ENCODE measurements at regions not wholly inside any gene's neighbourhood (a gene's known extent, or its start where the extent isn't known, plus 50 kb on each side); places are given as distances from the start of the nearest gene placed in this dataset.
A peak's percentile ranks its signal among the peaks of the same experiment; 100 is the strongest.

DNA sequence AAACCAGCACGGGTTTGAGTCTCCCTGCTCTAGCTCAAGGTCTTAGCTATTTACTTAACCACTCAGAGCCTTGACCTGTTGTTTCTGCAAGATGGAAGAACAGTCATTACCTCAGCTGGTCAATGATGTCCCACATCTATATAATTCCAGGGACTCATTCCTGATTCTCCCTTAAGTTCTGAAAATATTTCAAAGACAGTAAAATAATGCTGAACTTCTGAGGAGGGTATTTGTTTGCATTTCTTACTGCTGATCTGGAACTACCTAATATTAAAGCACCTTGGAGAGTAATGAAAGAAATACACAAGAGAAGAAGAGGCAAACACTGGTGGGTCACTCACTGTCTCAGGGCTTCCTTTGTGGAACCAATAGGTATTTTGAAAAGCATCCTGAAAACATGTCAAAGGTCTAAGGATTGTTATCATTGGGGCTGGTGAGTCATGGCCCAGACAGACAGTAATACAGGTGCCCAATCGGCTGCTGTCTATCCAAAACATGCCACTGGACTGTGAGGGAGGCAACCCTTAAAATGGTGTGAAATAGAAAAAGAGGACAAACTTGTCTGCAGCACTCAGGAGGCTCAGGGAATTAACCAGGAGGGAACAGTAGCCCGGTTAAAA lies 88.7 kb upstream of the EGLN3 start:
- Histone ChIP-seq H3K27me3 (ENCODE audit: low read depth) (no peaks in the 10 kb centered on the region), H3K4me3 (no peak overlapping the region), H3K27ac (replicated peaks) (no peak overlapping the region), H3K36me3 (no peaks in the 10 kb centered on the region), H3K9me3 (replicated peaks) (no peaks in the 10 kb centered on the region), H3K4me1 (peaks cover 29% of the 10 kb centered on the region)
- TF ChIP-seq, protein P1, sequence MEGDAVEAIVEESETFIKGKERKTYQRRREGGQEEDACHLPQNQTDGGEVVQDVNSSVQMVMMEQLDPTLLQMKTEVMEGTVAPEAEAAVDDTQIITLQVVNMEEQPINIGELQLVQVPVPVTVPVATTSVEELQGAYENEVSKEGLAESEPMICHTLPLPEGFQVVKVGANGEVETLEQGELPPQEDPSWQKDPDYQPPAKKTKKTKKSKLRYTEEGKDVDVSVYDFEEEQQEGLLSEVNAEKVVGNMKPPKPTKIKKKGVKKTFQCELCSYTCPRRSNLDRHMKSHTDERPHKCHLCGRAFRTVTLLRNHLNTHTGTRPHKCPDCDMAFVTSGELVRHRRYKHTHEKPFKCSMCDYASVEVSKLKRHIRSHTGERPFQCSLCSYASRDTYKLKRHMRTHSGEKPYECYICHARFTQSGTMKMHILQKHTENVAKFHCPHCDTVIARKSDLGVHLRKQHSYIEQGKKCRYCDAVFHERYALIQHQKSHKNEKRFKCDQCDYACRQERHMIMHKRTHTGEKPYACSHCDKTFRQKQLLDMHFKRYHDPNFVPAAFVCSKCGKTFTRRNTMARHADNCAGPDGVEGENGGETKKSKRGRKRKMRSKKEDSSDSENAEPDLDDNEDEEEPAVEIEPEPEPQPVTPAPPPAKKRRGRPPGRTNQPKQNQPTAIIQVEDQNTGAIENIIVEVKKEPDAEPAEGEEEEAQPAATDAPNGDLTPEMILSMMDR (IDR thresholded peaks at IDR 0.05; ENCODE audit: borderline replicate concordance): no peak
- intact Hi-C loops (cut with micrococcal nuclease): no loop called here
- DNase-seq: no peak

- intact Hi-C loops (cut with micrococcal nuclease): no loop called here
- no peak for DNase-seq
- H3K9me3 ChIP-seq (replicated peaks): no peaks in the 10 kb centered on the region
- no peaks in the 10 kb centered on the region for H3K36me3 ChIP-seq
- TF ChIP-seq, protein P1 (IDR thresholded peaks at IDR 0.05; ENCODE audit: borderline replicate concordance): no peak
- H3K27ac ChIP-seq (replicated peaks): peak overlapping the region; percentile 34
- H3K4me3 ChIP-seq: no peak overlapping the region
- peaks cover 33% of the 10 kb centered on the region for H3K4me1 ChIP-seq
- H3K27me3 ChIP-seq (ENCODE audit: low read depth): no peaks in the 10 kb centered on the region
Observed at GRCh38 chr14:34038358-34039057, 87.6 kb upstream of the EGLN3 start.

DNA sequence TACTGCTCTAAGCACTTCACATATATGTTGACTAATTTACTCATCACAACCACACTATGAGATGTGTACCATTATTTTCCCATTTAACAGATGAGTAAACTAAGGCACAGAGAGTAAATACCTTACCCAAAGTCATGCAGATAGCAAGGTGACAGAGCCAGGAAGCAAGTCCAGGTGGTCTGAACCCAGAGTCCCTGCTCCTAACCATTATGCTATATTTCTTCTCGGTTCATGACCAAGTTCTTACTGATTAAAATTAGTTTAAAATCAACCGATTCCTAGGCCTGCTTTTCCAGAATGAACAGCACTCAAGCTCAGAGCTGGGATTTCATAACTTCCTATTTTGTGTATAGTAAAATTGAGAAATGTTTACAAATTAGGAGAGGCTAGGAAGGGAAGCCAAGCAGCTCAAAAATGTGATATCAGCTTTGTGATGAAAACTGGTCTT lies 85.5 kb upstream of the EGLN3 start:
- H3K9me3 ChIP-seq (replicated peaks): no peaks in the 10 kb centered on the region
- no peaks in the 10 kb centered on the region for H3K27me3 ChIP-seq (ENCODE audit: low read depth)
- peak overlapping the region; percentile 92 for H3K27ac ChIP-seq (replicated peaks)
- DNase-seq: no peak
- no peaks in the 10 kb centered on the region for H3K36me3 ChIP-seq
- H3K4me3 ChIP-seq: no peak overlapping the region
- peaks cover 38% of the 10 kb centered on the region for H3K4me1 ChIP-seq
- intact Hi-C loops (cut with micrococcal nuclease): no loop called here
- TF ChIP-seq, protein P1 (IDR thresholded peaks at IDR 0.05; ENCODE audit: borderline replicate concordance): no peak

DNA sequence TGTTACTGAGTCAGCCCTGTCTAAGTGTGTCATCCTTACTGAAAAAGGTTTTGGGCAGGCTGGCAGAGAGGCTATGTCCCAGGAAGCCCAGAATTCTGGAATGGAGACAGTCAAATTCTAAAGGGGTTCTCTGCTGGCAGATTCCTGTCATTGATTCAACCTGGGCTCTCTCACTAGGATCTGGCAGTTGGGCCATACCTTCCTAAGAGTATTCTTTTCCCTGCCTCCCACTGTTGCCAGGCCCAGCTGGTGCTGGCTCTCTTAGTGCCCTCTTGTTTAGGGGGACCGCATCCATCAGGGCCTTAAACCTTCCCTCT lies 85.0 kb upstream of the EGLN3 start:
- Histone ChIP-seq H3K27me3 (ENCODE audit: low read depth) (no peaks in the 10 kb centered on the region), H3K9me3 (replicated peaks) (no peaks in the 10 kb centered on the region), H3K36me3 (no peaks in the 10 kb centered on the region), H3K4me1 (peaks cover 43% of the 10 kb centered on the region), H3K4me3 (no peak overlapping the region), H3K27ac (replicated peaks) (peak overlapping the region; percentile 92)
- intact Hi-C loops (cut with micrococcal nuclease): no loop called here
- TF ChIP-seq, protein P1 (IDR thresholded peaks at IDR 0.05; ENCODE audit: borderline replicate concordance): no peak
- no peak for DNase-seq

DNA sequence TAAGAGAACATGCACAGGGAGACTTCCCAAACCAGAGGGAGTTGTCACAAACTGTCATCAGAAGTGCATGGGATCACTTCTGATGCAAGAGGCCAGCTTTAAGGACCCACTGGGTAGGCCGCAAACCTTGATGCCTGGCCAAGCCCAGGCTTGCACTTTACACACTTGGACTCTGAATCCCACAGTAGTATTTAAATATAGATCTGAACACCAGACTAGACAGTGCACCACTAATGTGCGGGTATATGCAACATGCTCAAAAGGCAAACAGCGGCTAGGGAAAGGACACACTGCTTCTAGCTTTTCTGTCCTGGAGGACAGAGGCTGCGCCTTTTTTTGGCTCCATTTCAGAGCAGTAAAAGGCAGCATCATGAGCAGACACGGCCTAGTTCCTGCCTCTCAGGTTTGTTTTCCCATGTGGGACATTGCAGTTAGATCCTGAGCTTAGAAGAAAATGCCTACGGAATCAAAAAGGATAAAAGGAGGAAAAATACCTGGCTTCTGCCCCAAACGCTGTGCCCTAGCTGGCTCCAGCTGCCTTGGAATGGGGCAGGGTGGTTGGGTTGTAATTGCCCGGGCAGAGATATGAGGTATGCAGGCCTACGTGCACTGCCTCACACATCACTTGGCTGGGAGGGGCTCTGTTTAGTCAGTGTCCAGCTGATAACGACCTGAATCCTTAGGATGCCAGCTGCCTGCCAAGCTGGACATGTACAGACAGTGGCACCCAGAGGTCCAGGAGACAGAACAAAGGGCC lies 84.5 kb upstream of the EGLN3 start:
- H3K4me1 ChIP-seq: peaks cover 46% of the 10 kb centered on the region
- no peaks in the 10 kb centered on the region for H3K27me3 ChIP-seq (ENCODE audit: low read depth)
- intact Hi-C loops (cut with micrococcal nuclease): no loop called here
- peak; percentile 74 for DNase-seq
- no peaks in the 10 kb centered on the region for H3K36me3 ChIP-seq
- H3K4me3 ChIP-seq: no peak overlapping the region
- TF ChIP-seq, protein P1 (IDR thresholded peaks at IDR 0.05; ENCODE audit: borderline replicate concordance): no peak
- H3K9me3 ChIP-seq (replicated peaks): no peaks in the 10 kb centered on the region
- peak overlapping the region; percentile 92 for H3K27ac ChIP-seq (replicated peaks)

Data from left ventricle myocardium inferior (tissue), 1 donor.